ENCODE measurements at regions not wholly inside any gene's neighbourhood (a gene's known extent, or its start where the extent isn't known, plus 50 kb on each side); places are given as distances from the start of the nearest gene placed in this dataset.
"Not testable (repeated sequence)": the region's sequence is repeated elsewhere in the genome, so short reads cannot be mapped to it uniquely, and the experiment has no call there.

DNA sequence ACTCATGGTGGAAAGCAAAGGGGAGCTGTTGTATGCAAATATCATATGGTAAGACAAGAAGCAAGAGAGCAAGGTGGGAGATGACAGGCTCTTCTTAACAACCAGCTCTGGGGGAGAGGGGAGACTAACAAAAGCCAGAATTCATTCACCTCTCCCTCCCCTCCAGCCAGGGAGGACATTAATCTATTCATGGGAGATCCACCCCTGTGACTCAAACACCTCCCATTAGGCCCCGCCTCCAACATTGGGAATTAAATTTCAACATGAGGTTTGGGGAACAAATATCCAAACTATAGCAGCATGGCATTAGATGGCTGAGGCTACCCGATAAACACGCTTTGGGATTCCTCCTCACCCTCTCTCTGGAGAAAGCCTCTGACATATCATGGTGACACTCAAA, 210.6 kb downstream of the RHOU start:
- DNase-seq, result no peak

- not testable (repeated sequence) for DNase-seq
These were observed 214.3 kb downstream of the RHOU start for GRCh38 chr1:228949617-228950016.

GRCh38 chr1:228953207-228953606, 217.9 kb downstream of the RHOU start:
- DNase-seq, result no peak

GRCh38 chr1:228953808-228954207, 218.5 kb downstream of the RHOU start:
- not testable (repeated sequence) for DNase-seq

DNA sequence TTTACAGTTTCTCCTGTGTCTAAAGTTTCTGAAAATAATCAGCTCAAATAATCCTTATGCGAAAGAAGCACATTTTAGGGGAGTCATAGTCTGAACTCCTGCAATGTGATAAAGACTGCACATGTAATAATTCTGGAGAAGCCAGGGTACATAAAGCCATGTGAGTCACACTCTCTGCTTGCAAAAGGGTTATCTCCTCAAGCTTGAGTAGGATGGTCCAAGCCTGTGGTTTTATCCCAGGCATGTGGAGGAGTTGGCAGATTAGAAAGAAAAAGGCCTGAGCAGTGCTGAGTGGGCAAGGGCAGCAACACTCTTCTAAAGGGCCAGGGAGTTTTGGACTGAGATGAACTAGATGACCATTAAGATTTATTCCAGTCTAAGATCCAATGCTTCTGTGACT, 220.4 kb downstream of the RHOU start:
- DNase-seq, result no peak

- no peak for DNase-seq
These were observed 221.6 kb downstream of the RHOU start for GRCh38 chr1:228956864-228957263.

GRCh38 chr1:228957535-228957934, 222.3 kb downstream of the RHOU start:
- no peak for DNase-seq

DNA sequence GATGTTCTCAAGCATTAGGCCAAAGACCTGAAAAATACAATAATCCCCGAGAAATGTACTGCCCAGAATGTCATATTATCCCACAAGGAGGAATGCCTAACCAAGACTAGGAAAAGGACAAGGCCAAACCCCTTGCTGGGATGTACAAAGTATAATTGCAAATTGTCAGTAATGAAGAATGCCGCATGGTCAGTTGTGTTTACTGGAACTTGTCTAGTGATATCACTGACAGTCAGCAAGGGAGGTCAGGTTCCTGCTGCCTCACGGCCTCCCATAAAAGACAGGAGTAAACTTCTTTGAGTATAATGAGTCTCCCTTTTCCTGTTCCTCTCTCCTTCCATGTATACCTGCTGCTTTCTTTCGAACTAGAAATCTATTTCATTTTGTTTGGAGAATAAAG, 222.8 kb downstream of the RHOU start:
- DNase-seq, result no peak

GRCh38 chr1:228958741-228959140, 223.5 kb downstream of the RHOU start:
- DNase-seq, result no peak

DNA sequence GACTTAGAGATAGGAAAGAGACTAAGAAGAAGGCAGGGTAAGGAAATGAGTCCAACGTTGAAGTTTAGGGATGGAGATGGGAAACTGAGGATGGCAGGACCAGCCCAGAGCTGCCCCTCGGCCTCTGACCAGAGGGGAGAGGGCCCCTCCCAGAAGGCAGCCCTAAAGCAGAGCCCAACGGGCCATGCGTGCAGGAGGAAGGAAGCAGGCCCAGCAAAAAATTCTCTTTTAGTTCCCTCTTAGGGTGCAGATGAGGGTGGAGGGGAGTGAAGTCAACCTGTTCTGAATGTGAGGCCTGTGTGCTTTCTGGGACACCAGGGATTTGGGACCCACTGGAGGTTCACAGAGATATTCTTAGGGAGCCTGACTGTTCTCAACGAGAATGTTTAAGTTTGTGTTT, 225.4 kb downstream of the RHOU start:
- DNase-seq, result no peak

DNA sequence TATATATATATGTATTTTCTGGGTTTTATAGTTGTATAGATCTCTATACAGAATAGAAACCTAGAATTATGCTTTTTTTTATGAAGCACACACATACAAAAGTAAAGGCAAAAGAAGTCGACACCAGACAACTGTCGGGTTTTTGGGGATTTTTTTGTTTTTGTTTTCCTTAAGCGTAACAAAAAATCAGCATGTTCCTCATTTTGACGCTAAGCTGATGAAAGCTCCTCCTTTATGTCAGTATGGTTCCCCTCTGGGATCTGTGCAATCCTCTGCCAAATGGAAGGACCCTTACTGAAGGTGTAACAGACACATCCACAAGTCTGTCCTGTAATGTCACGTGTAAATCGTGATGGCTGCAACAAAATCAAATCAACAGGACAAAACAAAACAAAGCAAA, 226.2 kb downstream of the RHOU start:
- DNase-seq, result no peak

DNA sequence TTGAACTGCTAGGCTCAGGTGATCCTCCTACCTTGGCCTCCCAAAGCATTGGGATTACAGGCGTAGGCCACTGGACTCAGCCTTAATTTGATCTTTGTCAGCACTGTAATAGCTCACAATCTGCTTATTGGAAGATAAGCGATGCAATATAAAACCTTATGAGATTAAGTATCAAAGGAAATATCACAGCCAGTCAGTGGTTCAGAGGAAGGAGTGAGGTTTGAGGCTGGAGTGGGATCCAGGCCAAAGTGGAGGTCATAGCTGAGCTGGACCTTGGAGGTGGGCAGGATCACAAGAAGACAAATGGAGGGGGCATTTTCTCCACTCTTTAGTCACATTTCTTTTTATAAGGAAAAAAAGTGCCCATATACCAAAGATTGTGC, 228.5 kb downstream of the RHOU start:
- no peak for DNase-seq

- no peak for DNase-seq
These were observed 229.2 kb downstream of the RHOU start for GRCh38 chr1:228964178-228965089.

DNA sequence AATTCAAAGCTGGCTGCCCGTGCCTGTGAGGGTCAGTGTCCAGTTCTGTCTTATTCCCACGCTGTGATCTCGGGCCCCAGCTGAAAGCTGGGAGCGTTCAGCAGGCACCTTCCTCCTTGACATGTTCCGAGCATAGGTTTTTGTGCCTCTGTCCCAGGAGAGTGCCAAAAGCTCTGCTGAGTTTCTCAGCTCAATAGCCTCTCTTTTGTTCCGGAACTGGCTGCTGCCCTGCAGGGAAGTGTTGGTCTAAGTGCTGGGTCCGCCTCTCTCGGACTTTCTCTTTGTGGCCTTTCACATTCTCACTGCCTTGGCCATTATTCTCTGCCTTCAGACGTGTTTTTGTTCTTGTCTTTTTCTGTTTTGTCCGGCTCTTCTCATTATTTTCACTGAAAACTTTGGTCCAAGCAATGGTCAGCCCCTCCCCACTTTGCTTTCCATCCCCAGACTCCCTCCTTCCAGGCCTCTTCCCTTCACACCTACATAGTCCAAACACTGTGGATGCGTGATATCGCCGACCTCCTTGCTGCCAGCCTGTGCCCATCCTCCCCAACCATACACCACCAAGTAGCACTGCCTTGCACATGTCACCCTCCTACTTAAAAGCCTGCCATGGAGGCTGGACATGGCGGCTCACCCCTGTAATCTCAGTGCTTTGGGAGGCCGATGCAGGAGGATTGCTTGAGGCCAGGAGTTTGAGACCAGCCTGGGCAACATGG, 233.8 kb downstream of the RHOU start:
- DNase-seq, result no peak

DNA sequence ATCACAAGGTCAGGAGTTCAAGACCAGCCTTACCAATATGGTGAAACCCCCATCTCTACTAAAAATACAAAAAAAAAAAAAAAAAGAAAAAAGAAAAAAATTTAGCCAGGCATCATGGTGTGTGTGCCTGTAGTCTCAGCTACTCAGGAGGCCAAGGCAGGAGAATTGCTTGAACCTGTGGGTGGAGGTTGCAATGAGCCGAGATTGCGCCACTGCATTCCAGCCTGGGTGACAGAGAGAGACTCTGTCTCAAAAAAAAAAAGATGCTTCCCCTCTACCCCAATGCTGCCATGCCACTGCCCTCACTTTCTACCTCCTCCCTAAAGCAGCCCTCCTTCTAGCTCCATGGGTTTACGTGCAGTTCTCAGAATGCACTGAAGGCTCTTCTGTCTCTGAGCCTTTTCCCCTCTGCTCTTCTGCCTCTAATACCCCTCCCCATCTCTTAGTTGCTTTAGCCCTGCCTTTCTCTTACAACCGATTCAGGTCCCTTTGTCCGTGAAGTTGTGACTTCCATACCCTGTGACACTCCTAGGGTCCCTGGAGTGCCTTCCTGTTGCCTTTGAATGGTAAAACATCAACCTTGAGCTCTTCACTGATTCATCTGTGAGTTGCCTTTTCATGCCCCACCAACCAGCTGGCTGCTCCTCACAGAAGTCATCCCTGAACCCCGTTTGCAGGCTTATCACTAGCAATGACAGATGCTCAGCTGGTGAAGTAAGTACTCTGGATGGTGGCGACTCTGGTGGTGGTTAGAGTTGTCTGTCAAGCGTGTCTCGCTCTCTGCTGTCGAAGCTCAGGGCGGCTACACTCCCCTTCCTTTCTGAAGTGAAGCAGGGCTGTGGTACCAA, 234.9 kb downstream of the RHOU start:
- no peak for DNase-seq

- DNase-seq, result no peak
These were observed 237.3 kb downstream of the RHOU start for GRCh38 chr1:228972576-228972975.

GRCh38 chr1:228974273-228974672, 239.0 kb downstream of the RHOU start:
- DNase-seq, result no peak

GRCh38 chr1:228975238-228975907, 240.1 kb downstream of the RHOU start:
- DNase-seq, result no peak

DNA sequence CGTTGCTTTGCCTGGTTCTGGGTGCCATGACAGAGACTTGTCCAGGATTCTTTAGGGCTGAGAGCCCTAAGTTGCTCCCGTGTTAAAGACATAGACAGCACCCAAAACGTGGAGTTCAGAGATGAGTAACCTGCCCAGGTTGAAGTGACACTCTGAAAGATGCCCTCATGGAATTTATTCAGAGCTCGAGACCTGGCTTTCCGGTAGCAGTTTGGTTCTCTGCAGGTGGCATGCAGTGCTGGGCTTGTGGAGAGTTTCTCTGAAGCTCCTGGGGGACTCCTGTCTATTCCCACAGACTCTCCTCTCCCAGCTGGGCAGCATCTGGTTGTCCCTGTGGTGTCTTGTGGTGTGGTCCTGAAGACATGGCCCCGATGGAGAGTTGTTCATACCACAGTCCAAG, 241.0 kb downstream of the RHOU start:
- no peak for DNase-seq

- DNase-seq, result no peak
These were observed 242.0 kb downstream of the RHOU start for GRCh38 chr1:228977307-228977706.

GRCh38 chr1:228977741-228978140, 242.5 kb downstream of the RHOU start:
- DNase-seq, result no peak

DNA sequence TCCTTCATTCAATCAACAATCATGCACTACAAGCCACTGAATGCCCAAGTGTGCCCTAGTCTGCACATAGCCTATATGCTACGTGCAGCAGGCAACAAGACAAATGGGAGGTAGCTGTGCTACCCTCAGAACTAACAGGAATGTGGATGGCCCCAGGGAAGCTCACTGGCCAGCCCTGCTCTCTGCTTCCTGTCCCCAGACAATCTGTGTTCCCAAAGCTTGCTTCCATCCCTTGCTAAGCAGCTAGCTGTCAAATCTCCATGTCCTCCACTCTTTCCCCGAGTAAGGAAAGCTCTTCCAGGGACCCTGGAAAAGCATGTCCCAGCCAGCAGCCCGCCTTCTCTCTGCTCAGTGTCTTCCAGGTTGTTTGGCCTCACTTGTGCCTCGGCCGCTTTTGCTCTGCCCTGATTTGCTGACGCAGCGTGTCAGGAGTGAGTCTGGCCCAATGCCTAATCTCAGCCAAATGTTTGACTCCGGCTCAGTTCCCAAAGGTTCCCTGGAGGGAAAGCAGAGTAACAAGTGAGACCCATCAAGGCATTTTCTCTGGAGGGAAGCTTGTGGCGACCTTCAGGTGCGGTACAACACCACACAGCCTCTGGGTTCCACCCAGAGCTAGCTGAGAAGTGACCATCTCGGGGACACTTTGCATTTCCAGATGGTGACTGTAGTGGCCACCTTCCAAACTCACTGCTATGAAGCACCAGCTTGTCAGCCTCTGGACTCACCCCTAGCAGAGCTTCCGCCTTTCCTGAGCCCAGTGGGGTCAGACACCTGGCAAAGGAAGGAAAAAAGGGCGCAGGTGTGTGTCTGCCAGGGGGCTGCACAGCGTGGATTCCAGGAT, 243.4 kb downstream of the RHOU start:
- DNase-seq, result no peak

Measured in stimulated activated CD4-positive, alpha-beta T cell treated with anti-CD3 and anti-CD28 coated beads, Interleukin-15, amount 100 ng/mL, for 24 hours (primary cell).